ENCODE measurements at regions not wholly inside any gene's neighbourhood (a gene's known extent, or its start where the extent isn't known, plus 50 kb on each side); places are given as distances from the start of the nearest gene placed in this dataset.

GRCh38 chr19:37313335-37313627, 57.6 kb upstream of the ZNF527 start:
- H3K4me2 ChIP-seq (replicated peaks; ENCODE audit: low read depth, low read length, poor library complexity, severe bottlenecking), result peak overlapping the region; percentile 72
- CTCF ChIA-PET, result no interaction called here
- Mint-ChIP-seq H3K27ac (no peak overlapping the region), H3K4me1 (peaks cover 25% of the 10 kb centered on the region), H3K9me3 (ENCODE audit: insufficient read depth) (peaks cover 4% of the 10 kb centered on the region), H3K27me3 (peaks cover 5% of the 10 kb centered on the region), H3K4me3 (peak overlapping the region; percentile 79)
- H3K36me3 ChIP-seq (replicated peaks in 1 of 2; ENCODE audit: control extremely low read depth in 1 of 2, control insufficient read depth in 1 of 2, extremely low read depth in 1 of 2, insufficient read depth in 2 of 2, low read length in 1 of 2), result no peaks in the 10 kb centered on the region
- ATAC-seq (ENCODE audit: low read depth), result no peak
- H3K79me2 ChIP-seq (ENCODE audit: control insufficient read depth, insufficient read depth, low read length), result peaks cover 2% of the 10 kb centered on the region
- H3K27me3 ChIP-seq (replicated peaks in 1 of 4; ENCODE audit: control extremely low read depth in 1 of 4, control insufficient read depth in 3 of 4, insufficient read depth in 4 of 4, low read length in 3 of 4), result peaks cover 0 to 3% (median 1%) of the 10 kb centered on the region in 4 experiments
- no peak overlapping the region for H3K27ac ChIP-seq (ENCODE audit: low read length in 2 of 2)
- no peak for TF ChIP-seq EZH2 (IDR thresholded peaks at IDR 0.05; ENCODE audit: borderline replicate concordance, insufficient read depth, low read depth, low read length, poor library complexity, severe bottlenecking)
- TF ChIP-seq, protein P1, sequence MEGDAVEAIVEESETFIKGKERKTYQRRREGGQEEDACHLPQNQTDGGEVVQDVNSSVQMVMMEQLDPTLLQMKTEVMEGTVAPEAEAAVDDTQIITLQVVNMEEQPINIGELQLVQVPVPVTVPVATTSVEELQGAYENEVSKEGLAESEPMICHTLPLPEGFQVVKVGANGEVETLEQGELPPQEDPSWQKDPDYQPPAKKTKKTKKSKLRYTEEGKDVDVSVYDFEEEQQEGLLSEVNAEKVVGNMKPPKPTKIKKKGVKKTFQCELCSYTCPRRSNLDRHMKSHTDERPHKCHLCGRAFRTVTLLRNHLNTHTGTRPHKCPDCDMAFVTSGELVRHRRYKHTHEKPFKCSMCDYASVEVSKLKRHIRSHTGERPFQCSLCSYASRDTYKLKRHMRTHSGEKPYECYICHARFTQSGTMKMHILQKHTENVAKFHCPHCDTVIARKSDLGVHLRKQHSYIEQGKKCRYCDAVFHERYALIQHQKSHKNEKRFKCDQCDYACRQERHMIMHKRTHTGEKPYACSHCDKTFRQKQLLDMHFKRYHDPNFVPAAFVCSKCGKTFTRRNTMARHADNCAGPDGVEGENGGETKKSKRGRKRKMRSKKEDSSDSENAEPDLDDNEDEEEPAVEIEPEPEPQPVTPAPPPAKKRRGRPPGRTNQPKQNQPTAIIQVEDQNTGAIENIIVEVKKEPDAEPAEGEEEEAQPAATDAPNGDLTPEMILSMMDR (IDR thresholded peaks at IDR 0.05), result no peak
- POLR2A ChIA-PET, result no interaction called here
- no peaks in the 10 kb centered on the region for H4K20me1 ChIP-seq (ENCODE audit: control insufficient read depth, insufficient read depth, low read length, poor library complexity, severe bottlenecking)
- intact Hi-C loops (cut with micrococcal nuclease), result loop anchor here (10.0 kb wide), 3 partner anchors 192 to 402 kb away; partner anchors contain the start of genes ZNF607 and ZNF793
- H2AFZ ChIP-seq (ENCODE audit: insufficient read depth, low read depth, low read length, poor library complexity, severe bottlenecking), result peak overlapping the region; percentile 78
- H3K4me3 ChIP-seq (ENCODE audit: control extremely low read depth in 1 of 5, extremely low read depth in 1 of 5, insufficient read depth in 1 of 5, low read depth in 2 of 5, low read length in 4 of 5), result peak overlapping the region in 1 of 5 experiments; percentile 34
- H3K9me3 ChIP-seq (ENCODE audit: control extremely low read depth in 1 of 3, control insufficient read depth in 2 of 3, insufficient read depth in 1 of 3, low read length in 2 of 3), result peaks cover 2 to 19% (median 3%) of the 10 kb centered on the region in 3 donors
- H3K9ac ChIP-seq (ENCODE audit: low read length), result peak overlapping the region; percentile 24
- no peak for DNase-seq
- 88% methylated on average over 1 of the region's 1 CpG for WGBS (ENCODE audit: insufficient coverage)
- peaks cover 5 to 17% of the 10 kb centered on the region in 2 donors for H3K4me1 ChIP-seq (ENCODE audit: control insufficient read depth in 2 of 2, insufficient read depth in 2 of 2, low read length in 2 of 2)

GRCh38 chr19:37317403-37318209, 53.3 kb upstream of the ZNF527 start:
- peak overlapping the region; percentile 87 for H2AFZ ChIP-seq (ENCODE audit: insufficient read depth, low read depth, low read length, poor library complexity, severe bottlenecking)
- peak overlapping the region; percentile 69 to 78 for H3K27ac ChIP-seq (ENCODE audit: low read length in 2 of 2)
- CTCF ChIA-PET, result interaction anchor here (0.7 to 1.2 kb wide), 4 partner anchors 17 to 374 kb away, joined by 3 to 4 read pairs (median 4); partner anchors contain the start of genes ZNF527 and ZNF569
- ATAC-seq (ENCODE audit: low read depth), result peak; percentile 94
- peak overlapping the region; percentile 89 for H3K9ac ChIP-seq (ENCODE audit: low read length)
- H4K20me1 ChIP-seq (ENCODE audit: control insufficient read depth, insufficient read depth, low read length, poor library complexity, severe bottlenecking), result no peaks in the 10 kb centered on the region
- H3K4me2 ChIP-seq (replicated peaks; ENCODE audit: low read depth, low read length, poor library complexity, severe bottlenecking), result peak overlapping the region; percentile 74
- TF ChIP-seq, protein P1 (IDR thresholded peaks at IDR 0.05), result peak; percentile 38
- no peak for TF ChIP-seq EZH2 (IDR thresholded peaks at IDR 0.05; ENCODE audit: borderline replicate concordance, insufficient read depth, low read depth, low read length, poor library complexity, severe bottlenecking)
- peak overlapping the region; percentile 99 for H3K4me3 Mint-ChIP-seq
- H3K27me3 Mint-ChIP-seq, result peaks cover 5% of the 10 kb centered on the region
- peak overlapping the region; percentile 92 for H3K27ac Mint-ChIP-seq
- peaks cover 40% of the 10 kb centered on the region for H3K79me2 ChIP-seq (ENCODE audit: control insufficient read depth, insufficient read depth, low read length)
- POLR2A ChIA-PET, result interaction anchor here (0.6 to 1.3 kb wide), 6 partner anchors 9 to 467 kb away, joined by 3 to 7 read pairs (median 3); partner anchors contain the start of genes ZNF345, ZNF527, ZNF570 and ZNF793
- peaks cover 0 to 1% of the 10 kb centered on the region in 2 experiments for H3K36me3 ChIP-seq (replicated peaks in 1 of 2; ENCODE audit: control extremely low read depth in 1 of 2, control insufficient read depth in 1 of 2, extremely low read depth in 1 of 2, insufficient read depth in 2 of 2, low read length in 1 of 2)
- peaks cover 4% of the 10 kb centered on the region for H3K9me3 Mint-ChIP-seq (ENCODE audit: insufficient read depth)
- H3K4me3 ChIP-seq (ENCODE audit: control extremely low read depth in 1 of 5, extremely low read depth in 1 of 5, insufficient read depth in 1 of 5, low read depth in 2 of 5, low read length in 4 of 5), result peak overlapping the region; percentile 26 to 92 (median 90)
- peaks cover 42% of the 10 kb centered on the region for H3K4me1 Mint-ChIP-seq
- intact Hi-C loops (cut with micrococcal nuclease), result loop anchor here (1.0 to 10.0 kb wide), 6 partner anchors 17 to 397 kb away; partner anchors contain the start of genes ZNF527, ZNF570, ZNF607 and ZNF793
- peaks cover 2 to 16% (median 3%) of the 10 kb centered on the region in 3 donors for H3K9me3 ChIP-seq (ENCODE audit: control extremely low read depth in 1 of 3, control insufficient read depth in 2 of 3, insufficient read depth in 1 of 3, low read length in 2 of 3)
- DNase-seq, result peak; percentile 97
- peaks cover 13 to 17% of the 10 kb centered on the region in 2 donors for H3K4me1 ChIP-seq (ENCODE audit: control insufficient read depth in 2 of 2, insufficient read depth in 2 of 2, low read length in 2 of 2)
- under 1% methylated on average over 57 of the region's 57 CpGs for WGBS (ENCODE audit: insufficient coverage)
- H3K27me3 ChIP-seq (replicated peaks in 1 of 4; ENCODE audit: control extremely low read depth in 1 of 4, control insufficient read depth in 3 of 4, insufficient read depth in 4 of 4, low read length in 3 of 4), result peaks cover 0 to 3% (median 1%) of the 10 kb centered on the region in 4 experiments
